Osteocyte (in vitro differentiated cells): ENCODE measurements at regions not wholly inside any gene's neighbourhood (a gene's known extent, or its start where the extent isn't known, plus 50 kb on each side); places are given as distances from the start of the nearest gene placed in this dataset.

Experiments used
- DNase-seq: peaks from one replicate; pipeline ENCODE4 v3.0.0; 2021; ENCODE audit warnings: mixed read lengths; ENCODE audit not compliant: unreplicated experiment; ENCODE audit errors: extremely low spot score
- H3K27ac Mint-ChIP-seq: one replicate; pipeline ENCODE4 v1.8.0; 2021; ENCODE audit warnings: mild to moderate bottlenecking, mixed read lengths; ENCODE audit not compliant: unreplicated experiment
- H3K27me3 Mint-ChIP-seq: one replicate; pipeline ENCODE4 v1.8.0; 2021; ENCODE audit warnings: mixed read lengths; ENCODE audit not compliant: unreplicated experiment
- H3K36me3 Mint-ChIP-seq: one replicate; pipeline ENCODE4 v1.8.0; 2021; ENCODE audit warnings: mixed read lengths; ENCODE audit not compliant: unreplicated experiment
- H3K4me1 Mint-ChIP-seq: one replicate; pipeline ENCODE4 v1.8.0; 2021; ENCODE audit warnings: mixed read lengths; ENCODE audit not compliant: unreplicated experiment
- H3K4me3 Mint-ChIP-seq: one replicate; pipeline ENCODE4 v1.8.0; 2021; ENCODE audit warnings: mild to moderate bottlenecking, moderate library complexity, mixed read lengths; ENCODE audit not compliant: unreplicated experiment
- H3K9me3 Mint-ChIP-seq: one replicate; pipeline ENCODE4 v1.8.0; 2021; ENCODE audit warnings: mixed read lengths; ENCODE audit not compliant: unreplicated experiment
- CTCF ChIP-seq: fragments of 200-600 bp; sonication (generic); IDR thresholded peaks from 2 replicates; pipeline ENCODE4 v1.5.0; 2021; ENCODE audit warnings: antibody characterized with exemption, mild to moderate bottlenecking, moderate library complexity

- H3K4me1 Mint-ChIP-seq, result peaks cover 7% of the 10 kb centered on the region
- no peak for DNase-seq
- H3K27me3 Mint-ChIP-seq, result peaks cover 4% of the 10 kb centered on the region
- H3K9me3 Mint-ChIP-seq, result no peaks in the 10 kb centered on the region
- H3K36me3 Mint-ChIP-seq, result no peaks in the 10 kb centered on the region
- no peak overlapping the region for H3K27ac Mint-ChIP-seq
- no peak overlapping the region for H3K4me3 Mint-ChIP-seq
- TF ChIP-seq CTCF, result no peak
Measured at GRCh38 chr12:4086481-4086880, 187.1 kb upstream of the CCND2 start.

GRCh38 chr12:4084573-4084972, 189.0 kb upstream of the CCND2 start:
- no peak overlapping the region for H3K27ac Mint-ChIP-seq
- no peak for DNase-seq
- no peak overlapping the region for H3K4me3 Mint-ChIP-seq
- peaks cover 4% of the 10 kb centered on the region for H3K27me3 Mint-ChIP-seq
- no peaks in the 10 kb centered on the region for H3K9me3 Mint-ChIP-seq
- peaks cover 7% of the 10 kb centered on the region for H3K4me1 Mint-ChIP-seq
- TF ChIP-seq CTCF, result no peak
- no peaks in the 10 kb centered on the region for H3K36me3 Mint-ChIP-seq

- TF ChIP-seq CTCF, result no peak
- no peak for DNase-seq
- no peaks in the 10 kb centered on the region for H3K4me1 Mint-ChIP-seq
- no peaks in the 10 kb centered on the region for H3K9me3 Mint-ChIP-seq
- no peaks in the 10 kb centered on the region for H3K36me3 Mint-ChIP-seq
- H3K4me3 Mint-ChIP-seq, result no peak overlapping the region
- H3K27me3 Mint-ChIP-seq, result no peaks in the 10 kb centered on the region
- H3K27ac Mint-ChIP-seq, result no peak overlapping the region
Measured at GRCh38 chr12:4082809-4083403, 190.7 kb upstream of the CCND2 start.

- TF ChIP-seq CTCF, result no peak
- Mint-ChIP-seq H3K27me3 (peaks cover 4% of the 10 kb centered on the region), H3K4me1 (no peaks in the 10 kb centered on the region), H3K36me3 (no peaks in the 10 kb centered on the region), H3K4me3 (no peak overlapping the region), H3K27ac (no peak overlapping the region), H3K9me3 (no peaks in the 10 kb centered on the region)
- no peak for DNase-seq
Measured at GRCh38 chr12:4080213-4080612, 193.3 kb upstream of the CCND2 start.

- Mint-ChIP-seq H3K9me3 (peaks cover 5% of the 10 kb centered on the region), H3K27ac (no peak overlapping the region), H3K4me3 (no peak overlapping the region), H3K27me3 (peaks cover 4% of the 10 kb centered on the region), H3K36me3 (no peaks in the 10 kb centered on the region), H3K4me1 (no peaks in the 10 kb centered on the region)
- no peak for DNase-seq
- no peak for TF ChIP-seq CTCF
Measured at GRCh38 chr12:4074129-4074528, 199.4 kb upstream of the CCND2 start.
